ENCODE measurements at regions not wholly inside any gene's neighbourhood (a gene's known extent, or its start where the extent isn't known, plus 50 kb on each side); places are given as distances from the start of the nearest gene placed in this dataset.

DNA sequence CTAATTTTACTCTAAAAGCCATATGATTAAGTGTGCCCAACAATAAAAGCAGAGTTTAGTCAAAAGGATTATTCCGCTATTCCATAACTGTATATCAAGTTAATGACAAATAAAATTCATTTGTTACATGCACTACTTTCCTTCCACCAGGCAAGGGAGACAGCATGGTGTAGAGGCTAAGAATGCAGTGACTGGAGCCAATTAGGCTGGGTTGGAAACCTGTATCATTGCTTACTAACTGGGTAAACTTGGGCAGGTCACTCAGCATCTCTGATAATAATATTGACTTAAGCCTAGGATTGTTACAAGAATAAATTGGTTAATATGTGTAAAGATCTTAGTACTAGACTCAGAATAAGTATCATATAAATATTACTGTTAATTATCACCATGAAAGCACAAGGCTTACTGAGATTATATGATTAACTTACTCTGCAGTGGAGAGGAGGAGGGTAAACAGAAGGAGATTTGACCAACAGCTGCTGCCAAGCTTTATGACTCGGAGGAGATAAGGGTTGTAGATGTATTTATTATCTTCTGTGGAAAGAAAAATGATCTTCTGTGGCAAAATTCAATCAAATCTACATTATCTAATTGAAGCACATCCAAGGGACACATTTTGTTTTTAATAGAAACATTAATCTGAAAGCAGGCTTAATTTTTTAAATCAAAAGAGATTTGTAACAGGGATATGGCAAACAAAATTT lies 1459.9 kb downstream of the GRIK2 start (continued):
- TF ChIP-seq, protein P1, sequence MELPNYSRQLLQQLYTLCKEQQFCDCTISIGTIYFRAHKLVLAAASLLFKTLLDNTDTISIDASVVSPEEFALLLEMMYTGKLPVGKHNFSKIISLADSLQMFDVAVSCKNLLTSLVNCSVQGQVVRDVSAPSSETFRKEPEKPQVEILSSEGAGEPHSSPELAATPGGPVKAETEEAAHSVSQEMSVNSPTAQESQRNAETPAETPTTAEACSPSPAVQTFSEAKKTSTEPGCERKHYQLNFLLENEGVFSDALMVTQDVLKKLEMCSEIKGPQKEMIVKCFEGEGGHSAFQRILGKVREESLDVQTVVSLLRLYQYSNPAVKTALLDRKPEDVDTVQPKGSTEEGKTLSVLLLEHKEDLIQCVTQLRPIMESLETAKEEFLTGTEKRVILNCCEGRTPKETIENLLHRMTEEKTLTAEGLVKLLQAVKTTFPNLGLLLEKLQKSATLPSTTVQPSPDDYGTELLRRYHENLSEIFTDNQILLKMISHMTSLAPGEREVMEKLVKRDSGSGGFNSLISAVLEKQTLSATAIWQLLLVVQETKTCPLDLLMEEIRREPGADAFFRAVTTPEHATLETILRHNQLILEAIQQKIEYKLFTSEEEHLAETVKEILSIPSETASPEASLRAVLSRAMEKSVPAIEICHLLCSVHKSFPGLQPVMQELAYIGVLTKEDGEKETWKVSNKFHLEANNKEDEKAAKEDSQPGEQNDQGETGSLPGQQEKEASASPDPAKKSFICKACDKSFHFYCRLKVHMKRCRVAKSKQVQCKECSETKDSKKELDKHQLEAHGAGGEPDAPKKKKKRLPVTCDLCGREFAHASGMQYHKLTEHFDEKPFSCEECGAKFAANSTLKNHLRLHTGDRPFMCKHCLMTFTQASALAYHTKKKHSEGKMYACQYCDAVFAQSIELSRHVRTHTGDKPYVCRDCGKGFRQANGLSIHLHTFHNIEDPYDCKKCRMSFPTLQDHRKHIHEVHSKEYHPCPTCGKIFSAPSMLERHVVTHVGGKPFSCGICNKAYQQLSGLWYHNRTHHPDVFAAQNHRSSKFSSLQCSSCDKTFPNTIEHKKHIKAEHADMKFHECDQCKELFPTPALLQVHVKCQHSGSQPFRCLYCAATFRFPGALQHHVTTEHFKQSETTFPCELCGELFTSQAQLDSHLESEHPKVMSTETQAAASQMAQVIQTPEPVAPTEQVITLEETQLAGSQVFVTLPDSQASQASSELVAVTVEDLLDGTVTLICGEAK (IDR thresholded peaks at IDR 0.05) = no peak
- TF ChIP-seq, protein P1 (CRISPR knock-in tag; IDR thresholded peaks at IDR 0.05) = no peak
- TF ChIP-seq ZNF710 (CRISPR knock-in tag; IDR thresholded peaks at IDR 0.05; ENCODE audit: borderline replicate concordance) (no peak), GATA4 (IDR thresholded peaks at IDR 0.05; ENCODE audit: borderline replicate concordance, low read depth) (no peak), SNRNP70 (IDR thresholded peaks at IDR 0.05; ENCODE audit: low read depth, low read length) (no peak), KLF11 (CRISPR knock-in tag; IDR thresholded peaks at IDR 0.05) (no peak)
- TF ChIP-seq, protein P2, sequence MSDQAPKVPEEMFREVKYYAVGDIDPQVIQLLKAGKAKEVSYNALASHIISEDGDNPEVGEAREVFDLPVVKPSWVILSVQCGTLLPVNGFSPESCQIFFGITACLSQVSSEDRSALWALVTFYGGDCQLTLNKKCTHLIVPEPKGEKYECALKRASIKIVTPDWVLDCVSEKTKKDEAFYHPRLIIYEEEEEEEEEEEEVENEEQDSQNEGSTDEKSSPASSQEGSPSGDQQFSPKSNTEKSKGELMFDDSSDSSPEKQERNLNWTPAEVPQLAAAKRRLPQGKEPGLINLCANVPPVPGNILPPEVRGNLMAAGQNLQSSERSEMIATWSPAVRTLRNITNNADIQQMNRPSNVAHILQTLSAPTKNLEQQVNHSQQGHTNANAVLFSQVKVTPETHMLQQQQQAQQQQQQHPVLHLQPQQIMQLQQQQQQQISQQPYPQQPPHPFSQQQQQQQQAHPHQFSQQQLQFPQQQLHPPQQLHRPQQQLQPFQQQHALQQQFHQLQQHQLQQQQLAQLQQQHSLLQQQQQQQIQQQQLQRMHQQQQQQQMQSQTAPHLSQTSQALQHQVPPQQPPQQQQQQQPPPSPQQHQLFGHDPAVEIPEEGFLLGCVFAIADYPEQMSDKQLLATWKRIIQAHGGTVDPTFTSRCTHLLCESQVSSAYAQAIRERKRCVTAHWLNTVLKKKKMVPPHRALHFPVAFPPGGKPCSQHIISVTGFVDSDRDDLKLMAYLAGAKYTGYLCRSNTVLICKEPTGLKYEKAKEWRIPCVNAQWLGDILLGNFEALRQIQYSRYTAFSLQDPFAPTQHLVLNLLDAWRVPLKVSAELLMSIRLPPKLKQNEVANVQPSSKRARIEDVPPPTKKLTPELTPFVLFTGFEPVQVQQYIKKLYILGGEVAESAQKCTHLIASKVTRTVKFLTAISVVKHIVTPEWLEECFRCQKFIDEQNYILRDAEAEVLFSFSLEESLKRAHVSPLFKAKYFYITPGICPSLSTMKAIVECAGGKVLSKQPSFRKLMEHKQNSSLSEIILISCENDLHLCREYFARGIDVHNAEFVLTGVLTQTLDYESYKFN (CRISPR knock-in tag; conservative IDR thresholded peaks at IDR 0.05) = no peak
- TF ChIP-seq, protein P3, sequence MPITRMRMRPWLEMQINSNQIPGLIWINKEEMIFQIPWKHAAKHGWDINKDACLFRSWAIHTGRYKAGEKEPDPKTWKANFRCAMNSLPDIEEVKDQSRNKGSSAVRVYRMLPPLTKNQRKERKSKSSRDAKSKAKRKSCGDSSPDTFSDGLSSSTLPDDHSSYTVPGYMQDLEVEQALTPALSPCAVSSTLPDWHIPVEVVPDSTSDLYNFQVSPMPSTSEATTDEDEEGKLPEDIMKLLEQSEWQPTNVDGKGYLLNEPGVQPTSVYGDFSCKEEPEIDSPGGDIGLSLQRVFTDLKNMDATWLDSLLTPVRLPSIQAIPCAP (CRISPR knock-in tag; IDR thresholded peaks at IDR 0.05; ENCODE audit: low read depth) = no peak
- TF ChIP-seq, protein P4, sequence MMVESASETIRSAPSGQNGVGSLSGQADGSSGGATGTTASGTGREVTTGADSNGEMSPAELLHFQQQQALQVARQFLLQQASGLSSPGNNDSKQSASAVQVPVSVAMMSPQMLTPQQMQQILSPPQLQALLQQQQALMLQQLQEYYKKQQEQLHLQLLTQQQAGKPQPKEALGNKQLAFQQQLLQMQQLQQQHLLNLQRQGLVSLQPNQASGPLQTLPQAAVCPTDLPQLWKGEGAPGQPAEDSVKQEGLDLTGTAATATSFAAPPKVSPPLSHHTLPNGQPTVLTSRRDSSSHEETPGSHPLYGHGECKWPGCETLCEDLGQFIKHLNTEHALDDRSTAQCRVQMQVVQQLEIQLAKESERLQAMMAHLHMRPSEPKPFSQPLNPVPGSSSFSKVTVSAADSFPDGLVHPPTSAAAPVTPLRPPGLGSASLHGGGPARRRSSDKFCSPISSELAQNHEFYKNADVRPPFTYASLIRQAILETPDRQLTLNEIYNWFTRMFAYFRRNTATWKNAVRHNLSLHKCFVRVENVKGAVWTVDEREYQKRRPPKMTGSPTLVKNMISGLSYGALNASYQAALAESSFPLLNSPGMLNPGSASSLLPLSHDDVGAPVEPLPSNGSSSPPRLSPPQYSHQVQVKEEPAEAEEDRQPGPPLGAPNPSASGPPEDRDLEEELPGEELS (CRISPR knock-in tag; IDR thresholded peaks at IDR 0.05) = no peak

All from HepG2 (cell line).